ENCODE measurements at regions not wholly inside any gene's neighbourhood (a gene's known extent, or its start where the extent isn't known, plus 50 kb on each side); places are given as distances from the start of the nearest gene placed in this dataset.

- in situ Hi-C loops (cut with HindIII; ENCODE audit: low sequenced_read_pairs): no loop called here
- no peak overlapping the region for H3K4me3 ChIP-seq (ENCODE audit: low read depth, low read length)
- TF ChIP-seq CTCF (IDR thresholded peaks at IDR 0.05; ENCODE audit: low read depth, low read length, missing control alignments): no peak
- DNase-seq (ENCODE audit: low read depth): no peak
Observed at GRCh38 chr6:9984607-9985006, 430.3 kb downstream of the TFAP2A start.

GRCh38 chr6:9983168-9983567 lies 431.7 kb downstream of the TFAP2A start:
- H3K4me3 ChIP-seq (ENCODE audit: low read depth, low read length): no peak overlapping the region
- in situ Hi-C loops (cut with HindIII; ENCODE audit: low sequenced_read_pairs): no loop called here
- DNase-seq (ENCODE audit: low read depth): no peak
- no peak for TF ChIP-seq CTCF (IDR thresholded peaks at IDR 0.05; ENCODE audit: low read depth, low read length, missing control alignments)

GRCh38 chr6:9982215-9982614 lies 432.7 kb downstream of the TFAP2A start:
- no peak overlapping the region for H3K4me3 ChIP-seq (ENCODE audit: low read depth, low read length)
- DNase-seq (ENCODE audit: low read depth): no peak
- no peak for TF ChIP-seq CTCF (IDR thresholded peaks at IDR 0.05; ENCODE audit: low read depth, low read length, missing control alignments)
- in situ Hi-C loops (cut with HindIII; ENCODE audit: low sequenced_read_pairs): no loop called here

GRCh38 chr6:9979996-9980395 lies 434.9 kb downstream of the TFAP2A start:
- TF ChIP-seq CTCF (IDR thresholded peaks at IDR 0.05; ENCODE audit: low read depth, low read length, missing control alignments): no peak
- in situ Hi-C loops (cut with HindIII; ENCODE audit: low sequenced_read_pairs): no loop called here
- H3K4me3 ChIP-seq (ENCODE audit: low read depth, low read length): no peak overlapping the region
- no peak for DNase-seq (ENCODE audit: low read depth)

GRCh38 chr6:9978480-9978879 lies 436.4 kb downstream of the TFAP2A start:
- no peak overlapping the region for H3K4me3 ChIP-seq (ENCODE audit: low read depth, low read length)
- TF ChIP-seq CTCF (IDR thresholded peaks at IDR 0.05; ENCODE audit: low read depth, low read length, missing control alignments): no peak
- DNase-seq (ENCODE audit: low read depth): no peak
- in situ Hi-C loops (cut with HindIII; ENCODE audit: low sequenced_read_pairs): no loop called here

GRCh38 chr6:9977411-9977810 lies 437.5 kb downstream of the TFAP2A start:
- H3K4me3 ChIP-seq (ENCODE audit: low read depth, low read length): no peak overlapping the region
- TF ChIP-seq CTCF (IDR thresholded peaks at IDR 0.05; ENCODE audit: low read depth, low read length, missing control alignments): no peak
- in situ Hi-C loops (cut with HindIII; ENCODE audit: low sequenced_read_pairs): no loop called here
- no peak for DNase-seq (ENCODE audit: low read depth)

GRCh38 chr6:9961646-9962045 lies 453.2 kb downstream of the TFAP2A start:
- H3K4me3 ChIP-seq (ENCODE audit: low read depth, low read length): no peak overlapping the region
- no peak for TF ChIP-seq CTCF (IDR thresholded peaks at IDR 0.05; ENCODE audit: low read depth, low read length, missing control alignments)
- in situ Hi-C loops (cut with HindIII; ENCODE audit: low sequenced_read_pairs): no loop called here
- no peak for DNase-seq (ENCODE audit: low read depth)
